Right lobe of liver (tissue), 4 donors: ENCODE measurements at regions not wholly inside any gene's neighbourhood (a gene's known extent, or its start where the extent isn't known, plus 50 kb on each side); places are given as distances from the start of the nearest gene placed in this dataset.

Experiments
- POLR2A ChIP-seq: fragments of 450-650 bp; IDR thresholded peaks from one replicate; pipeline ENCODE4 v1.6.1; 2017; ENCODE audit warnings: antibody characterized with exemption, mild to moderate bottlenecking
- TF ChIP-seq, protein P1 (sequence below), 4 donors: fragments of 200-600 bp in 3 of 4; fragments of 450-650 bp in 1 of 4; IDR thresholded peaks; one replicate each; pipeline versions ENCODE4 v1.5.1 to v1.8.0; 2016 to 2022; ENCODE audit warnings: antibody characterized with exemption in 4 of 4, mild to moderate bottlenecking in 2 of 4
- donor health status: DM: no; HTN: no; CAD: no.
- donor health status: DM: no; HTN: no; CAD: no.
- donor health status: DM: no; HTN: yes; CAD: no.

DNA sequence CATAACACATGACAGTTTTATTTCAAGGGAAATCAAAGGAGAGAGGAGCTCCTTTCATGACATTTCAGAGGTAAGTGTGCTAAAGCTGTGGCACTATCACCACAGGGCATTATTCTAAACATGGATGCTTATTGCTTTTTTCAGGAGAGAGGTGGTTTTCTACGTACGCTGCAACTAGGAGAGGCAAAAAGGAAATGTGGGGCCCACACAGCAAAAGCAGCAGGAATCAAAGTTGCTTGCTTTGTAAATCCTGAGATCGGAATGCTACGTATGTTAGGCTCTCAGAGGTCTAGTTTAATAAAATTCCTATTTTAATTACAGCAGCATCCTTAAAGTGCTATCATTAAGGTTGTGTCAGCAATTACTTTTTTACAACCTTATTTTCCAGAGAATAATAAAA, 55.0 kb upstream of the GRIP1 start:
- TF ChIP-seq, protein P1, sequence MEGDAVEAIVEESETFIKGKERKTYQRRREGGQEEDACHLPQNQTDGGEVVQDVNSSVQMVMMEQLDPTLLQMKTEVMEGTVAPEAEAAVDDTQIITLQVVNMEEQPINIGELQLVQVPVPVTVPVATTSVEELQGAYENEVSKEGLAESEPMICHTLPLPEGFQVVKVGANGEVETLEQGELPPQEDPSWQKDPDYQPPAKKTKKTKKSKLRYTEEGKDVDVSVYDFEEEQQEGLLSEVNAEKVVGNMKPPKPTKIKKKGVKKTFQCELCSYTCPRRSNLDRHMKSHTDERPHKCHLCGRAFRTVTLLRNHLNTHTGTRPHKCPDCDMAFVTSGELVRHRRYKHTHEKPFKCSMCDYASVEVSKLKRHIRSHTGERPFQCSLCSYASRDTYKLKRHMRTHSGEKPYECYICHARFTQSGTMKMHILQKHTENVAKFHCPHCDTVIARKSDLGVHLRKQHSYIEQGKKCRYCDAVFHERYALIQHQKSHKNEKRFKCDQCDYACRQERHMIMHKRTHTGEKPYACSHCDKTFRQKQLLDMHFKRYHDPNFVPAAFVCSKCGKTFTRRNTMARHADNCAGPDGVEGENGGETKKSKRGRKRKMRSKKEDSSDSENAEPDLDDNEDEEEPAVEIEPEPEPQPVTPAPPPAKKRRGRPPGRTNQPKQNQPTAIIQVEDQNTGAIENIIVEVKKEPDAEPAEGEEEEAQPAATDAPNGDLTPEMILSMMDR (IDR thresholded peaks at IDR 0.05), result no peak
- TF ChIP-seq POLR2A, result no peak
